Head of caudate nucleus (tissue), 42 donors: ENCODE measurements at regions not wholly inside any gene's neighbourhood (a gene's known extent, or its start where the extent isn't known, plus 50 kb on each side); places are given as distances from the start of the nearest gene placed in this dataset.
"Not testable (repeated sequence)": the region's sequence is repeated elsewhere in the genome, so short reads cannot be mapped to it uniquely, and the experiment has no call there.

Source experiments
- DNase-seq, 42 donors: peaks; one replicate each; pipeline versions ENCODE4 v3.0.0 to v3.0.0-alpha.2; 2020 to 2021; ENCODE audit warnings: mixed read lengths in 7 of 42
- intact Hi-C: fragments of 100-400 bp; cut with DNase I; formaldehyde crosslinking; loops from one replicate; pipeline ENCODE4 v1.15.0; 2022

GRCh38 chr5:6094180-6094579 is 284.2 kb downstream of the MED10 start:
- intact Hi-C loops, DNase-seq: not testable (repeated sequence)

DNA sequence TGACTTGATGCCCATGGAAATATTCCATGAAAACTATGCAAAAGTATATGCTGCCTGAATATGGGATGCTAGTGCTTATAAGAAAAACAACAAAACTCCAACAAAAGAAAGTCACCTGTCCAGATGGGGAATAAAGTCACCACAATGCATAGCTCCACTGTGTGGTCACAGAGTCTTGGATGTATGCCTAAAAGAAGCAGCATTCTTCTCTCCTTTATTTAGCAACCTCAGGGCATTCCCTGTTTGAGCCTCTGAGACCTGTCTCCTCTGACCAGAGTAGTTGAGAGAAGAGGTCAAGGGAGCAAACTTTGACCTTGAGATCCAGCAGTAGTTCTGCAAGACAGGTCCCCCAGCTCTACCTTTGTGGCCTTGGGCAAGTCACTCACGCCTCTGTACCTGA is 287.5 kb downstream of the MED10 start:
- intact Hi-C loops, result no loop called here

DNA sequence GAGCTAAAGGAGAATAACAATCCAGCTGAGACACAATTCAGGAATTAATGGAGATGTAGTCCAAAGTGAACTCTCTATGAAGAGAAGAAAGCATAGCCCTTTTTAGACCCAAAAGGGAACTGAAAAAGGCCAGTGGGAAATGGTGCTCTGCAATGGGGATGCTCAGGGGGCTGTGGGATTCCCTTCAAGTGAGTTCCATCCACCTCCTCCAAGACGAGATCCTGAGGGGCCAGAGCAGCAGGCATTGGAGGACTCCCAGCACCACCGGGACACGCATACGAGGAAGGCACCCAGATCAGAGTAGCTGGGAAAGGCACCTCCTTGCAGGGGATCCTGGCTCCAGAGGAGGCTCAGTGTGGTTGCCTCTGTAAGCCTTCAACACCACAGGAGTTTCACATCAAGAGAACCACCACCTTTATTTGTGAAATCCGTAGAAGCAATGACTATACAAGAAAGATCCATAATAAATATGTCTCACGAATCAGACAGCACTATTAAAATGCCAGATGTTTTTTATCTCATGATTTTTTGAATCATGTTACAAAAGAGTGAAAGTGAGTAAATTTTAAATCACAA is 288.2 kb downstream of the MED10 start:
- no peak for DNase-seq
- intact Hi-C loops, result no loop called here

More for the DNA sequence above, 287.5 kb downstream of the MED10 start:
- DNase-seq, result no peak

DNA sequence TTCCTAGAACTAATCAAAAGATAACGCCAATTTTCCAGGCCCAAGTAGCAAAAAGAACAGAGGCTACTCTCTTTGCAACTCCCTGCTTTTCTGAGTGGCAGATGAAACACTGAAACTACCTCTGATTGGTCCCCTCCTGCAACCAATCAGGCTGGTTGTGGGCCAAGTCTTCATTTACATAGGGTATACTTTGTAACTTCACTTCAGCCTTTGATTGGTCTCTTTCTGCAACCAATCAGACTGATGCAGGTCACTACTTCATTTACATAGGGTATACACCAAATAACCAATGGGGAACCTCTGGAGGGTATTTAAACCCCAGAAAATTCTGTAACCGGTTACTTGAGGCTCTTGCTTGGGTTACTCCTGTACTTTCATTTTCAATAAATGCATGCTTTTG is 289.6 kb downstream of the MED10 start:
- intact Hi-C loops, result no loop called here
- no peak for DNase-seq

GRCh38 chr5:6087576-6087975 is 290.8 kb downstream of the MED10 start:
- peak in 16 of 42 donors; percentile 4 to 57 (median 21) for DNase-seq

GRCh38 chr5:6086871-6087270 is 291.5 kb downstream of the MED10 start:
- intact Hi-C loops, result no loop called here
- DNase-seq, result no peak

More at GRCh38 chr5:6087576-6087975, 290.8 kb downstream of the MED10 start:
- intact Hi-C loops, result no loop called here

GRCh38 chr5:6085341-6085860 is 292.9 kb downstream of the MED10 start:
- no peak for DNase-seq
- intact Hi-C loops, result no loop called here

GRCh38 chr5:6084836-6085235 is 293.5 kb downstream of the MED10 start:
- intact Hi-C loops, result no loop called here
- no peak for DNase-seq

- intact Hi-C loops, result no loop called here
- DNase-seq, result no peak
These were observed 294.0 kb downstream of the MED10 start for GRCh38 chr5:6084376-6084775.

DNA sequence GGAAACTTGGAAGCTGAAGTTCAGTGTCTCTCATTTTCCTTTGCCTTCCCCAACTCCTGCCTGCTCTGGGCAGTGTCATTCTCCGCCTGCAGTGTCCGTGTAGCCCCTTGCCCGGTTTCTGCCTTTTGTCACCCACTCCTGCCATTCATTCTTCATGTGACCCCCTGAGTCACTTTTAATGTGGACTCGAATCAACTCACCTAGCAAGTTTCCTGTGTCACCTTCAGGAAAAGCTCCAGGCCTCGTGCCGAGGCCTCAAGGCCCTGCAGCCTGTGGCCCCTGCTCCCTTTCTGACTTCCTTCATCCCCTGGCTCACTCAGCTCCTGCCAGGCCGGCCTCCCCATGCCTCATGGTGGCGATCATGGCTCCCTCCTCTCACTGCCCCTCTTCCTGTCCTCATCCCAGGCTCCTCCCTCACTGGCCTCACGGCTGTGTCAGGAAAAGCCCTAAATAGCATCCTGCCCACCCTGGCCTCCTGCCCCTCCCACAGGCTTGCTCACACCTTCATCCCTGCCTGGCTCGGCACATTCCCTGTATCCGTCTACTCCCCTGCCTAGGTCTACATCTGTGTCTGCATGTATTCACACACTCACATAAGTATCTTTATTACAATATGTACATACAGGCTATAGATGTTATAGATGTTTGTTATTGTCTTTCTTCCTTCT is 294.9 kb downstream of the MED10 start:
- intact Hi-C loops, result no loop called here
- DNase-seq, result no peak

DNA sequence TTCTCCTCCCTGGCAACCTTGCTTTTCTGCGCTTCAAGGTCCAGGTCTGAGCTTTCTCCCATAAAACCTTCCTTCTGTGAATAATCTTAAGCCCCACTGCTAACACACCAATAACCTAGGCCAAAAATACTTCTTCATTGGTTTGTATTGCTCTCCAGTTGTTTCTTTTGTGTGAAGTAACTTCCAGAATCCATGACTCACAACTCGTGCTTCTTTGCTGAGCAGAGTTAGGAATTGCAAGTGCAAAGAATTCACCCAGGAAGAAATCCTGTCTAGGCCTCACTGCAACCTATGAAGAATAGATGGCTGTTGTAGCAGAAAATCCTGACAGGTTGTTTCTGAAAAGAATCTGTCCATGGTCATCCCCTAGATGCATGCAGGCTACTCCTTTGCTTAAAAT is 295.7 kb downstream of the MED10 start:
- intact Hi-C loops, result no loop called here
- no peak for DNase-seq

DNA sequence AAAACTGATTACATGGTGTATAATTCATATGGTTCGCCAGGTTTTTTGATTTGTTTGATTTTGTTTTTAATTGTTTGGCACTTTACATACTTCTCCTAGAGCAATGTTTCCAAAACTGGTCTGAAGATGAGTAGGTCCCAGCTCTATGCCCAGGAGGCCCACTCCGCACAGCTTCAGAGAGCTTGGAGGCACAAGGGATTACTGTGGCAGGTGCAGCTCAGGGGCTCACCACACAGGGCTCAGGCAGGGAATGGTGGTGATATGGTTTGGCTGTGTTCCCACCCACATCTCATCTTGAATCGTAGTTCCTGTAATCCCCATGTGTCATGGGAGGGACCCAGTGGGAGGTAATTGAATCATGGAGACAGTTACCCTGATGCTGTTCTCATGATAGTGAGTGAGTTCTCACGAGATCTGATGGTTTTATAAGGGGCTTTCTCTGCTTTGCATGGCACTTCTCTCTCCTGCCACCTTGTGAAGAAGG is 296.6 kb downstream of the MED10 start:
- intact Hi-C loops, result no loop called here
- no peak for DNase-seq

- no peak for DNase-seq
- intact Hi-C loops, result no loop called here
These were observed 297.2 kb downstream of the MED10 start for GRCh38 chr5:6080930-6081726.

GRCh38 chr5:6080436-6080835 is 297.9 kb downstream of the MED10 start:
- intact Hi-C loops, result no loop called here
- DNase-seq, result peak in 1 of 42 donors; percentile 4

DNA sequence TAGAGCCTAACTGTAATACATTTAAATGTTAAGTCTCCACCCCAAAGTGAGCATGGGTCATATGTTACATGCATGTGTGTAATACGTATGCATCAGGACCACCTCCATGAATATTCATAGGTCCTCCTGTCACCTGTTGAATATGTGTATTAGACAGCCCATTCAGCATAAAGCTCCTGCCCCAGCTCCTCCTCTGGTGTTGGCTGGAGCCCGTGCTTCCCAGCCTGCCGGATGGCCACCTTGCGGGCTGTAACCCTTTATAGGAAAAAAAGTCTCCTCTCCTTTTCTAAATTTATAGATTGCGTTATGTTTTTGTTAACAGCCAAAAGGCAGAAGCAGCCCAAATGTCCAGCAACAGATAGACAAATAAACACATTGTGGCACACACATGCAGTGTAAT is 299.5 kb downstream of the MED10 start:
- DNase-seq, result peak in 1 of 42 donors; percentile 25
- intact Hi-C loops, result no loop called here

- intact Hi-C loops, result no loop called here
These were observed 301.8 kb downstream of the MED10 start for GRCh38 chr5:6076341-6077239.

DNA sequence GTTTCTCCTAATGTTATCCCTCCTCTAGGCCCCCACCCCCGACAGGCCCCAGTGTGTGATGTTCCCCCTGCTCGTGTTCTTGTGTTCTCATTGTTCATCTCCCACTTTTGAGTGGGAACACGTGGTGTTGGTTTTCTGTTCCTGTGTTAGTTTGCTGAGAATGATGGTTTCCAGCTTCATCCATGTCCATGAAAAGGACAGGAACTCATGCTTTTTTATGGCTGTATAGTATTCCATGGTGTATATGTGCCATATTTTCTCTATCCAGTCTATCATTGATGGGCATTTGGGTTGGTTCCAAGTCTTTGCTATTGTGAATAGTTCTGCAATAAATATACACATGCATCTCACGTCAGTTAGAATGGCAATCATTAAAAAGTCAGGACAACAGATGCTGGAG is 305.9 kb downstream of the MED10 start:
- intact Hi-C loops, result not testable (repeated sequence)
- DNase-seq, result peak in 1 of 42 donors; percentile 24

More at GRCh38 chr5:6076341-6077239, 301.8 kb downstream of the MED10 start:
- DNase-seq, result peak in 1 of 42 donors; percentile 29

DNA sequence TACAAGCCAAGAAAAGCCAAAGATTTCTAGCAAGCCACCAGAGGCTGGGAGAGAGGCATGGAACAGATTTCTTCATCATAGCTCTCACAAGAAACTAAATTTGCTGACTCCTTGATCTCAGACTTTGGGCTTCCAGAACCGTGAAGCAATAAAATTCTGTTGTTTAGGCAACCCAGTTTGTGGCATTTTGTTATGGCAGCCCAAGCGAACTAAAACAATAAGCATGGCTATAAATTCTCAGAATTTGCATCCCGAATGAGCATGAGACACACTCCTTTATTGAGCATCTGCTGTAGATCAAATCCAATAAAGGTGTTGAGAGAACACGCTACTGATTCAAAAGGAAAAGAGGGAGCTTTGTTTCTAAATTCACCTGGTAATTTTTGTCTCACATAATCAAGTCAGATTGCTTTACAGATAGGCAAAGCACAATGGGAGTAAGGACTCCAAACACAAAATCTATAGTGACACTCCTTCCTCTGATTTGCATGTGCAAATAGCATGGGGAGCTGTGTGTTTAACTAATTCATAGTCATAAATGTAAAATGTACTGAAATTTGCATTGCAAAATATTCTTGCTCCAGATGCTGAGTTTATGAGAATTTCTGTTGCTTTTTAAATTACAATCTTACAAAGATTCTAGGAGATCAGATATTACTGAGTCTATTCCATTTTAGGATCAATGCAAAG is 308.7 kb downstream of the MED10 start:
- intact Hi-C loops, result no loop called here
- peak in 1 of 42 donors; percentile 22 for DNase-seq
